Breast epithelium (tissue), 4 donors: ENCODE measurements at regions not wholly inside any gene's neighbourhood (a gene's known extent, or its start where the extent isn't known, plus 50 kb on each side); places are given as distances from the start of the nearest gene placed in this dataset.
"Not testable (repeated sequence)": the region's sequence is repeated elsewhere in the genome, so short reads cannot be mapped to it uniquely, and the experiment has no call there.

Source experiments
- DNase-seq, 2 donors: peaks; one replicate each; pipeline ENCODE4 v3.0.0-alpha.2; 2019; ENCODE audit warnings: low spot score in 2 of 2
- H3K27ac ChIP-seq, 2 donors: fragments of 200-600 bp; sonication (generic) in 1 of 2; one replicate each; pipeline ENCODE4 v1.5.1; 2016 to 2019; ENCODE audit warnings: mild to moderate bottlenecking in 1 of 2
- H3K27me3 ChIP-seq, 2 donors: fragments of 200-600 bp; sonication (generic) in 1 of 2; one replicate each; pipeline versions ENCODE4 v1.5.1 to v1.6.0; 2017 to 2019; ENCODE audit warnings: control low read depth in 1 of 2, mild to moderate bottlenecking in 1 of 2
- H3K36me3 ChIP-seq: fragments of 200-600 bp; one replicate; pipeline ENCODE4 v1.5.1; 2019
- H3K4me1 ChIP-seq, 2 donors: fragments of 200-600 bp; sonication (generic); one replicate each; pipeline ENCODE4 v1.5.1; 2016 to 2019; ENCODE audit warnings: control low read depth in 1 of 2
- H3K4me3 ChIP-seq, 3 donors: fragments of 200-600 bp; sonication (generic); 1 replicate in 2 of 3; 2 replicates in 1 of 3; pipeline ENCODE4 v1.5.1; 2016 to 2019; ENCODE audit warnings: mild to moderate bottlenecking in 3 of 3, moderate library complexity in 2 of 3
- H3K9me3 ChIP-seq, 2 donors: fragments of 200-600 bp; sonication (generic) in 1 of 2; one replicate each; pipeline ENCODE4 v1.5.1; 2016 to 2019; ENCODE audit warnings: control low read depth in 1 of 2
- CTCF ChIP-seq, 3 donors: fragments of 450-650 bp; IDR thresholded peaks; one replicate each; pipeline ENCODE4 v1.5.1; 2016 to 2017; ENCODE audit warnings: antibody characterized with exemption in 3 of 3, mild to moderate bottlenecking in 3 of 3, moderate library complexity in 3 of 3
- POLR2A ChIP-seq: fragments of 450-650 bp; IDR thresholded peaks from one replicate; pipeline ENCODE4 v1.6.1; 2016; ENCODE audit warnings: antibody characterized with exemption, mild to moderate bottlenecking, moderate library complexity
- POLR2AphosphoS5 ChIP-seq, 3 donors: sonication (generic); formaldehyde crosslinking; IDR thresholded peaks; one replicate each; pipeline ENCODE4 v1.6.1; 2017; ENCODE audit warnings: antibody characterized with exemption in 3 of 3
- intact Hi-C: fragments of 100-400 bp; cut with DNase I; formaldehyde crosslinking; loops from one replicate; pipeline ENCODE4 v1.15.1; 2023; ENCODE audit warnings: low total_unique reads

GRCh38 chr2:12010779-12011178, 264.3 kb downstream of the LPIN1 start:
- no peaks in the 10 kb centered on the region for H3K4me1 ChIP-seq
- TF ChIP-seq POLR2A: no peak
- no peaks in the 10 kb centered on the region for H3K9me3 ChIP-seq
- no peaks in the 10 kb centered on the region for H3K36me3 ChIP-seq
- H3K27ac ChIP-seq: no peak overlapping the region
- no peak overlapping the region for H3K4me3 ChIP-seq
- intact Hi-C loops: no loop called here
- DNase-seq: no peak
- no peaks in the 10 kb centered on the region for H3K27me3 ChIP-seq

GRCh38 chr2:12014088-12014960, 267.9 kb downstream of the LPIN1 start:
- intact Hi-C loops: no loop called here
- H3K27ac ChIP-seq: no peak overlapping the region
- no peak for TF ChIP-seq POLR2AphosphoS5 (IDR thresholded peaks at IDR 0.05)
- no peak for TF ChIP-seq POLR2A
- no peak for TF ChIP-seq CTCF (IDR thresholded peaks at IDR 0.05)
- no peaks in the 10 kb centered on the region for H3K4me1 ChIP-seq
- H3K27me3 ChIP-seq: no peaks in the 10 kb centered on the region
- DNase-seq: no peak
- no peak overlapping the region for H3K4me3 ChIP-seq
- H3K36me3 ChIP-seq: no peaks in the 10 kb centered on the region
- H3K9me3 ChIP-seq: no peaks in the 10 kb centered on the region

GRCh38 chr2:12017499-12018157, 271.2 kb downstream of the LPIN1 start:
- Histone ChIP-seq H3K27ac (no peak overlapping the region), H3K36me3 (no peaks in the 10 kb centered on the region), H3K27me3 (no peaks in the 10 kb centered on the region), H3K4me3 (no peak overlapping the region), H3K4me1 (no peaks in the 10 kb centered on the region), H3K9me3 (peaks cover 0 to 13% of the 10 kb centered on the region in 2 donors)
- intact Hi-C loops: no loop called here
- no peak for DNase-seq
- TF ChIP-seq POLR2A: no peak
- no peak for TF ChIP-seq POLR2AphosphoS5 (IDR thresholded peaks at IDR 0.05)
- no peak for TF ChIP-seq CTCF (IDR thresholded peaks at IDR 0.05)

GRCh38 chr2:12018726-12019125, 272.3 kb downstream of the LPIN1 start:
- peaks cover 0 to 13% of the 10 kb centered on the region in 2 donors for H3K9me3 ChIP-seq
- intact Hi-C loops: not testable (repeated sequence)

GRCh38 chr2:12020833-12021469, 274.5 kb downstream of the LPIN1 start:
- DNase-seq: no peak
- Histone ChIP-seq H3K27me3 (no peaks in the 10 kb centered on the region), H3K36me3 (no peaks in the 10 kb centered on the region), H3K27ac (no peak overlapping the region), H3K4me1 (no peaks in the 10 kb centered on the region), H3K9me3 (peaks cover 0 to 13% of the 10 kb centered on the region in 2 donors), H3K4me3 (no peak overlapping the region)
- TF ChIP-seq POLR2AphosphoS5 (IDR thresholded peaks at IDR 0.05): no peak
- TF ChIP-seq POLR2A: no peak
- intact Hi-C loops: no loop called here

More at GRCh38 chr2:12018726-12019125, 272.3 kb downstream of the LPIN1 start:
- H3K36me3 ChIP-seq, H3K4me3 ChIP-seq, H3K27me3 ChIP-seq, H3K4me1 ChIP-seq, H3K27ac ChIP-seq, DNase-seq: not testable (repeated sequence)

- H3K27me3 ChIP-seq, H3K4me1 ChIP-seq, intact Hi-C loops, H3K4me3 ChIP-seq, H3K27ac ChIP-seq, H3K36me3 ChIP-seq: not testable (repeated sequence)
- peaks cover 0 to 13% of the 10 kb centered on the region in 2 donors for H3K9me3 ChIP-seq
- DNase-seq: peak in 1 of 2 donors; percentile 45
Measured at GRCh38 chr2:12024197-12024907, 277.9 kb downstream of the LPIN1 start.
